SK-N-MC (cell line): ENCODE measurements at regions not wholly inside any gene's neighbourhood (a gene's known extent, or its start where the extent isn't known, plus 50 kb on each side); places are given as distances from the start of the nearest gene placed in this dataset.
"Not testable (repeated sequence)": the region's sequence is repeated elsewhere in the genome, so short reads cannot be mapped to it uniquely, and the experiment has no call there.

Experiments
- DNase-seq: peaks from one replicate; pipeline ENCODE4 v3.0.0-alpha.2; 2011; ENCODE audit warnings: low read depth, low spot score
- H3K27ac ChIP-seq: fragments of 200-600 bp; sonication (generic); 2 replicates; pipeline ENCODE4 v1.5.1; 2016; ENCODE audit warnings: mixed run types
- H3K36me3 ChIP-seq: fragments of 200-600 bp; sonication (generic); 2 replicates; pipeline ENCODE4 v1.6.1; 2017; ENCODE audit warnings: antibody characterized with exemption, low read length, mixed read lengths; ENCODE audit not compliant: insufficient read depth
- H3K4me3 ChIP-seq: fragments of 200-600 bp; sonication (generic); 2 replicates; pipeline ENCODE4 v1.5.1; 2016
- H3K9ac ChIP-seq: fragments of 200-600 bp; sonication (generic); 2 replicates; pipeline ENCODE4 v1.8.0; 2017; ENCODE audit warnings: mixed run types, mixed read lengths; ENCODE audit not compliant: insufficient read length
- H3K9me3 ChIP-seq: fragments of 200-600 bp; sonication (generic); 2 replicates; pipeline ENCODE4 v1.6.1; 2017; ENCODE audit warnings: low read depth, mild to moderate bottlenecking, antibody characterized with exemption, low read length, moderate library complexity, mixed read lengths
- EZH2 ChIP-seq: fragments of 200-600 bp; sonication (generic); IDR thresholded peaks from one replicate; pipeline ENCODE4 v1.6.1; 2017; ENCODE audit warnings: antibody characterized with exemption
- FOXP2 ChIP-seq: optimal IDR thresholded peaks from 2 replicates; pipeline ENCODE3; 2011; ENCODE audit warnings: mild to moderate bottlenecking, moderate library complexity; ENCODE audit not compliant: insufficient read depth; ENCODE audit errors: extremely low read length, control extremely low read depth
- POLR2AphosphoS5 ChIP-seq: IDR thresholded peaks from 2 replicates; pipeline ENCODE4 v1.6.1; 2012; ENCODE audit warnings: mild to moderate bottlenecking, low read depth, low read length, borderline replicate concordance

GRCh38 chr7:92953657-92954056, 117.3 kb upstream of the CDK6 start:
- H3K9ac ChIP-seq: no peak overlapping the region
- H3K9me3 ChIP-seq: no peaks in the 10 kb centered on the region
- no peaks in the 10 kb centered on the region for H3K36me3 ChIP-seq
- TF ChIP-seq EZH2 (no peak), FOXP2 (no peak), POLR2AphosphoS5 (no peak)
- no peak overlapping the region for H3K4me3 ChIP-seq
- H3K27ac ChIP-seq: no peak overlapping the region
- no peak for DNase-seq

DNA sequence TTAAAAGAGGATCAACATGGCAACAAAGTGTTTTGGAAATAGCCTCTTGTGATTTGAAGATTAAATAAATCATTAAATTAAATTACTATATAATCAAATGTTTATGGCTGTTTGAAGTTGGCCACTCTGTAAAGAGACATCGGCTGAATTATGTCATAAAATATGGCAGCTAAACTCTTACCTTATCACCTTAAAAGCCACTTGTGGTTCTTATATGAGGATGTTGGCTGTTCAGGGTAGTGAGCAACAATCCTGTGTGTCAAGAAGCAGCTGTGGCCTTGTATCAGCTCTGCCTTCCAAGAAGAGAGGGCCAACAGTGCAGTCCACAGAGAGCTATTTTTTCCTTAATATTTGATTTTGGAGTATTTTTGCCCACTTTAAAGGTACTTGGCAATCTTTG, 113.4 kb upstream of the CDK6 start:
- Histone ChIP-seq H3K27ac (no peak overlapping the region), H3K36me3 (no peaks in the 10 kb centered on the region), H3K9me3 (no peaks in the 10 kb centered on the region), H3K9ac (no peak overlapping the region), H3K4me3 (no peak overlapping the region)
- TF ChIP-seq EZH2: no peak
- no peak for TF ChIP-seq FOXP2
- TF ChIP-seq POLR2AphosphoS5: no peak
- no peak for DNase-seq

- H3K9ac ChIP-seq: no peak overlapping the region
- no peak for TF ChIP-seq EZH2
- no peak for TF ChIP-seq FOXP2
- no peak for TF ChIP-seq POLR2AphosphoS5
- no peak overlapping the region for H3K4me3 ChIP-seq
- H3K9me3 ChIP-seq: no peaks in the 10 kb centered on the region
- H3K36me3 ChIP-seq: no peaks in the 10 kb centered on the region
- no peak for DNase-seq
- no peak overlapping the region for H3K27ac ChIP-seq
Measured at GRCh38 chr7:92945840-92946239, 109.5 kb upstream of the CDK6 start.

GRCh38 chr7:92944633-92945032, 108.3 kb upstream of the CDK6 start:
- Histone ChIP-seq H3K9me3 (no peaks in the 10 kb centered on the region), H3K4me3 (no peak overlapping the region), H3K36me3 (no peaks in the 10 kb centered on the region), H3K9ac (no peak overlapping the region), H3K27ac (no peak overlapping the region)
- no peak for TF ChIP-seq EZH2
- no peak for TF ChIP-seq POLR2AphosphoS5
- no peak for TF ChIP-seq FOXP2
- DNase-seq: no peak

DNA sequence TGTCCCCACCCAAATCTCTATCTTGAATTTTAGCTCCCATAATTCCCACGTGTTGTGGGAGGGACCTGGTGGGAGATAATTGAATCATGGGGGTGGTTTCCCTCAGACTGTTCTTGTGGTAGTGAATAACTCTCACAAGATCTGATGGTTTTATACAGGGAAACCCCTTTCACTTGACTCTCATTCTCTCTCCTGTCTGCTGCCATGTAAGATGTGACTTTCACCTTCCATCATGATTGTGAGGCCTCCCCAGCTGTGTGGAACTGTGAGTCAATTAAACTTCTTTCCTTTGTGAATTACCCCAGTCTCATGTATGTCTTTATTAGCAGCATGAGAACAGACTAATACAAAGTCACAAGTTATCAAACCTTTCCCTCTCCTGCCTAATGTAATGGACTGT, 106.3 kb upstream of the CDK6 start:
- not testable (repeated sequence) for H3K9ac ChIP-seq, H3K27ac ChIP-seq

GRCh38 chr7:92939666-92940360, 103.4 kb upstream of the CDK6 start:
- H3K36me3 ChIP-seq: no peaks in the 10 kb centered on the region
- H3K9me3 ChIP-seq: no peaks in the 10 kb centered on the region
- no peak overlapping the region for H3K27ac ChIP-seq
- DNase-seq: no peak
- TF ChIP-seq FOXP2 (no peak), POLR2AphosphoS5 (no peak), EZH2 (no peak)
- H3K4me3 ChIP-seq: no peak overlapping the region
- no peak overlapping the region for H3K9ac ChIP-seq

More for the DNA sequence above, 106.3 kb upstream of the CDK6 start:
- not testable (repeated sequence) for DNase-seq, H3K9me3 ChIP-seq, H3K4me3 ChIP-seq, H3K36me3 ChIP-seq

DNA sequence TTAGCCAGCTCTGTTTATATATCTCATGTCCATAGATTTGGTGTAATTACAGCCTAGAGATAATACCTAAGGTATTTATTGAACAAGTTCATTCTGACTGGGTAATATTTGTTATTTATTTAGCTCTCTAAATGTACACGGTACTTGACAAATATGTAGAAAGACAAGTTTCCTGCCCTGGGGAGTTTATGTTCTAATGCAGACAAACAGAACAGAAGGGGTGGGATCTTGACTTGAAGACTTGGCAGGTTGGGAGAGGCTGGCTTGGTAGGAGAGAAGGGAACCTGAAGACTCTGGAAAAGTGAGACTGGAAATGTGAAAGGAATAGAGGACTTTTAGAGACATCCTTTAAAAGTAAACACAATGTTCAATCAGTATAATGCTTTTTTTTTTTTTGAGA, 97.7 kb upstream of the CDK6 start:
- Histone ChIP-seq H3K9me3 (no peaks in the 10 kb centered on the region), H3K36me3 (no peaks in the 10 kb centered on the region), H3K9ac (no peak overlapping the region), H3K4me3 (no peak overlapping the region), H3K27ac (no peak overlapping the region)
- TF ChIP-seq EZH2 (no peak), FOXP2 (no peak), POLR2AphosphoS5 (no peak)
- no peak for DNase-seq

DNA sequence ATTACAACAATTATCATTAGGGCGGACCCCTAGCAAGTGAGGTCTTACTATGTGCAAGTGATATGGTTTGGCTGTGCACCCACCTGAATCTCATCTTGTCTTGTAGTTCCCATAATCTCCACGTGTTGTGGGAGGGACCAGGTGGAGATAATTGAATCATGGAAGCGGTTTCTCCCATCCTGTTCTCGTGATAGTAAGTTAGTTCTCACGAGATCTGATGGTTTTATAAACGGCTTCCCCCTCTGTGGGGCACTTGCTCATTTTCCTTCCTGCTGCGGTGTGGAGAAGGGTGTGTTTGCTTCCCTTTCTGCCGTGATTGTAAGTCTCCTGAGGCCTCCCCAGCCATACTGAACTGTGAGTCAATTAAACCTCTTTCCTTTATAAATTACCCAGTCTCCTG, 96.1 kb upstream of the CDK6 start:
- no peak for TF ChIP-seq FOXP2
- no peak for TF ChIP-seq POLR2AphosphoS5
- no peak for TF ChIP-seq EZH2
- Histone ChIP-seq H3K9ac (no peak overlapping the region), H3K36me3 (no peaks in the 10 kb centered on the region), H3K9me3 (no peaks in the 10 kb centered on the region), H3K27ac (no peak overlapping the region), H3K4me3 (no peak overlapping the region)
- DNase-seq: no peak

DNA sequence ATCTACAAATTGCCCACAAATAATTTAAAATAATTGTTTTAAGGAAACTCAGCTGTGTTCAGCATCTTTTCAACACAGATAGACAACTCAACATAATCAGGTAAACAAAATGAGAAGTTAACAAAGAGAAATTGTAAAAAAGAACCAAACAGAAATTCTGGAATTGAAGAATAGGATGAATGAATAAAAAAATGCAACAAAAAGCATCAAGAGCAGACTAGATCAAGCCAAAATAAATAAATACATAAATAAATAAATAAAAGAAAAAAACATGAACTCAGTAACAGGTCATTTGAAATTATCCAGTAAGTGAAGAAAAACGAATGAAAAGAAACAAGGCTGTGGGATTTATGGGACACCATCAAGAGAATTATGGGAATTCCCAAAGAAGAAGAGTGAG, 94.0 kb upstream of the CDK6 start:
- H3K9ac ChIP-seq: no peak overlapping the region
- H3K27ac ChIP-seq: no peak overlapping the region
- H3K9me3 ChIP-seq: no peaks in the 10 kb centered on the region
- no peak for TF ChIP-seq FOXP2
- no peak for TF ChIP-seq EZH2
- TF ChIP-seq POLR2AphosphoS5: no peak
- DNase-seq: no peak
- no peak overlapping the region for H3K4me3 ChIP-seq
- no peaks in the 10 kb centered on the region for H3K36me3 ChIP-seq
